ENCODE measurements at regions not wholly inside any gene's neighbourhood (a gene's known extent, or its start where the extent isn't known, plus 50 kb on each side); places are given as distances from the start of the nearest gene placed in this dataset.

- dilution Hi-C loops (cut with HindIII; ENCODE audit: low sequenced_read_pairs, unreplicated experiment) = no loop called here
- Histone ChIP-seq H3K27me3 (ENCODE audit: control insufficient read depth, insufficient read depth, low read length) (no peaks in the 10 kb centered on the region), H3K4me3 (ENCODE audit: insufficient read depth, low read depth, low read length) (no peak overlapping the region), H4K5ac (ENCODE audit: low read depth, low read length) (no peak overlapping the region), H3K36me3 (ENCODE audit: control insufficient read depth, insufficient read depth, low read length) (no peaks in the 10 kb centered on the region), H2AK9ac (replicated peaks; ENCODE audit: low read depth, low read length, poor library complexity) (no peak overlapping the region), H4K91ac (ENCODE audit: insufficient read depth, low read depth, low read length) (no peak overlapping the region), H3K23ac (ENCODE audit: low read depth, low read length) (no peak overlapping the region), H2BK20ac (ENCODE audit: low read depth, low read length) (no peak overlapping the region), H2BK120ac (ENCODE audit: low read depth, low read length) (no peak overlapping the region), H3K9ac (ENCODE audit: low read depth, low read length) (no peak overlapping the region), H3K4me2 (ENCODE audit: low read depth, low read length) (no peak overlapping the region), H3K4ac (ENCODE audit: low read depth, low read length) (no peak overlapping the region), H3K27ac (ENCODE audit: insufficient read depth, low read length) (no peak overlapping the region), H3K4me1 (ENCODE audit: control insufficient read depth, insufficient read depth, low read length) (no peaks in the 10 kb centered on the region), H4K8ac (ENCODE audit: low read depth in 2 of 2, low read length in 2 of 2) (no peak overlapping the region), H4K20me1 (ENCODE audit: insufficient read depth, low read length) (no peaks in the 10 kb centered on the region), H3K9me3 (ENCODE audit: control insufficient read depth, insufficient read depth, low read length) (peaks cover 73% of the 10 kb centered on the region), H2BK15ac (ENCODE audit: low read depth, low read length) (no peak overlapping the region), H3K56ac (ENCODE audit: extremely low read depth, insufficient read depth, low read length) (no peak overlapping the region), H2BK5ac (ENCODE audit: low read depth, low read length, poor library complexity, severe bottlenecking) (no peak overlapping the region), H3K18ac (ENCODE audit: low read depth, low read length) (no peak overlapping the region), H2AFZ (replicated peaks; ENCODE audit: low read length, poor library complexity) (no peak overlapping the region), H3K79me1 (ENCODE audit: low read depth in 1 of 2, low read length in 2 of 2) (no peaks in the 10 kb centered on the region), H3K14ac (replicated peaks; ENCODE audit: low read depth, low read length) (no peak overlapping the region), H3K9me1 (ENCODE audit: insufficient read depth, low read length) (no peaks in the 10 kb centered on the region), H2AK5ac (ENCODE audit: low read depth, low read length) (no peak overlapping the region)
- CTCF ChIA-PET = no interaction called here
- in situ Hi-C loops (cut with MboI; ENCODE audit: low sequenced_read_pairs) = no loop called here
- POLR2A ChIA-PET (ENCODE audit: unreplicated experiment) = no interaction called here
- BruUV-seq (replicated peaks) = no TSS peak
- no peak for DNase-seq
- TF ChIP-seq BHLHE40 (IDR thresholded peaks at IDR 0.05; ENCODE audit: low read depth, low read length) (no peak), USF2 (IDR thresholded peaks at IDR 0.05; ENCODE audit: low read depth, low read length) (no peak), RCOR1 (IDR thresholded peaks at IDR 0.05; ENCODE audit: insufficient replicate concordance, low read length) (no peak), MAZ (IDR thresholded peaks at IDR 0.05; ENCODE audit: borderline replicate concordance, low read depth, low read length) (no peak), FOS (IDR thresholded peaks at IDR 0.05; ENCODE audit: low read depth, low read length) (no peak), MAFK (IDR thresholded peaks at IDR 0.05; ENCODE audit: low read depth, low read length) (no peak), RFX5 (IDR thresholded peaks at IDR 0.05; ENCODE audit: low read depth, low read length) (no peak), CHD1 (IDR thresholded peaks at IDR 0.05; ENCODE audit: low read depth, low read length) (no peak), CTCF (conservative IDR thresholded peaks at IDR 0.05; ENCODE audit: low read depth, low read length) (no peak), ELK1 (IDR thresholded peaks at IDR 0.05; ENCODE audit: borderline replicate concordance, low read depth, low read length) (no peak)
- 31% methylated on average over 5 of the region's 18 CpGs; no CpG with 5 or more reads in 1 of the 2 experiments for WGBS, 2 experiments (ENCODE audit: extremely low coverage in 2 of 2, insufficient read length in 1 of 2)
- ATAC-seq (ENCODE audit: low read depth) = no peak
- intact Hi-C loops (cut with micrococcal nuclease) = no loop called here
Observed at GRCh38 chr1:2879591-2879990, 78.1 kb upstream of the TTC34 start.

All from IMR-90 (cell line).